ENCODE measurements at regions not wholly inside any gene's neighbourhood (a gene's known extent, or its start where the extent isn't known, plus 50 kb on each side); places are given as distances from the start of the nearest gene placed in this dataset.

- TF ChIP-seq CREB1 (CRISPR knock-in tag; IDR thresholded peaks at IDR 0.05; ENCODE audit: low read depth) (no peak), ZNF114 (CRISPR knock-in tag; IDR thresholded peaks at IDR 0.05) (no peak), POLR2AphosphoS5 (IDR thresholded peaks at IDR 0.05; ENCODE audit: low read depth) (no peak), ZNF331 (CRISPR knock-in tag; IDR thresholded peaks at IDR 0.05; ENCODE audit: low read depth) (no peak), EZH2phosphoT487 (IDR thresholded peaks at IDR 0.05; ENCODE audit: unreplicated experiment) (no peak), STAT1 (IDR thresholded peaks at IDR 0.05; ENCODE audit: unreplicated experiment) (no peak), NANOG (IDR thresholded peaks at IDR 0.05; ENCODE audit: borderline replicate concordance) (no peak), EZH2 (IDR thresholded peaks at IDR 0.05; ENCODE audit: low read depth, unreplicated experiment) (no peak), JUNB (IDR thresholded peaks at IDR 0.05; ENCODE audit: unreplicated experiment) (no peak), ETS1 (IDR thresholded peaks at IDR 0.05) (no peak)
- TF ChIP-seq, protein P1, sequence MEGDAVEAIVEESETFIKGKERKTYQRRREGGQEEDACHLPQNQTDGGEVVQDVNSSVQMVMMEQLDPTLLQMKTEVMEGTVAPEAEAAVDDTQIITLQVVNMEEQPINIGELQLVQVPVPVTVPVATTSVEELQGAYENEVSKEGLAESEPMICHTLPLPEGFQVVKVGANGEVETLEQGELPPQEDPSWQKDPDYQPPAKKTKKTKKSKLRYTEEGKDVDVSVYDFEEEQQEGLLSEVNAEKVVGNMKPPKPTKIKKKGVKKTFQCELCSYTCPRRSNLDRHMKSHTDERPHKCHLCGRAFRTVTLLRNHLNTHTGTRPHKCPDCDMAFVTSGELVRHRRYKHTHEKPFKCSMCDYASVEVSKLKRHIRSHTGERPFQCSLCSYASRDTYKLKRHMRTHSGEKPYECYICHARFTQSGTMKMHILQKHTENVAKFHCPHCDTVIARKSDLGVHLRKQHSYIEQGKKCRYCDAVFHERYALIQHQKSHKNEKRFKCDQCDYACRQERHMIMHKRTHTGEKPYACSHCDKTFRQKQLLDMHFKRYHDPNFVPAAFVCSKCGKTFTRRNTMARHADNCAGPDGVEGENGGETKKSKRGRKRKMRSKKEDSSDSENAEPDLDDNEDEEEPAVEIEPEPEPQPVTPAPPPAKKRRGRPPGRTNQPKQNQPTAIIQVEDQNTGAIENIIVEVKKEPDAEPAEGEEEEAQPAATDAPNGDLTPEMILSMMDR (conservative IDR thresholded peaks at IDR 0.05; ENCODE audit: low read depth in 2 of 2): no peak
- TF ChIP-seq, protein P2, sequence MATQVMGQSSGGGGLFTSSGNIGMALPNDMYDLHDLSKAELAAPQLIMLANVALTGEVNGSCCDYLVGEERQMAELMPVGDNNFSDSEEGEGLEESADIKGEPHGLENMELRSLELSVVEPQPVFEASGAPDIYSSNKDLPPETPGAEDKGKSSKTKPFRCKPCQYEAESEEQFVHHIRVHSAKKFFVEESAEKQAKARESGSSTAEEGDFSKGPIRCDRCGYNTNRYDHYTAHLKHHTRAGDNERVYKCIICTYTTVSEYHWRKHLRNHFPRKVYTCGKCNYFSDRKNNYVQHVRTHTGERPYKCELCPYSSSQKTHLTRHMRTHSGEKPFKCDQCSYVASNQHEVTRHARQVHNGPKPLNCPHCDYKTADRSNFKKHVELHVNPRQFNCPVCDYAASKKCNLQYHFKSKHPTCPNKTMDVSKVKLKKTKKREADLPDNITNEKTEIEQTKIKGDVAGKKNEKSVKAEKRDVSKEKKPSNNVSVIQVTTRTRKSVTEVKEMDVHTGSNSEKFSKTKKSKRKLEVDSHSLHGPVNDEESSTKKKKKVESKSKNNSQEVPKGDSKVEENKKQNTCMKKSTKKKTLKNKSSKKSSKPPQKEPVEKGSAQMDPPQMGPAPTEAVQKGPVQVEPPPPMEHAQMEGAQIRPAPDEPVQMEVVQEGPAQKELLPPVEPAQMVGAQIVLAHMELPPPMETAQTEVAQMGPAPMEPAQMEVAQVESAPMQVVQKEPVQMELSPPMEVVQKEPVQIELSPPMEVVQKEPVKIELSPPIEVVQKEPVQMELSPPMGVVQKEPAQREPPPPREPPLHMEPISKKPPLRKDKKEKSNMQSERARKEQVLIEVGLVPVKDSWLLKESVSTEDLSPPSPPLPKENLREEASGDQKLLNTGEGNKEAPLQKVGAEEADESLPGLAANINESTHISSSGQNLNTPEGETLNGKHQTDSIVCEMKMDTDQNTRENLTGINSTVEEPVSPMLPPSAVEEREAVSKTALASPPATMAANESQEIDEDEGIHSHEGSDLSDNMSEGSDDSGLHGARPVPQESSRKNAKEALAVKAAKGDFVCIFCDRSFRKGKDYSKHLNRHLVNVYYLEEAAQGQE (IDR thresholded peaks at IDR 0.05; ENCODE audit: unreplicated experiment): no peak
- TF ChIP-seq, protein P3, sequence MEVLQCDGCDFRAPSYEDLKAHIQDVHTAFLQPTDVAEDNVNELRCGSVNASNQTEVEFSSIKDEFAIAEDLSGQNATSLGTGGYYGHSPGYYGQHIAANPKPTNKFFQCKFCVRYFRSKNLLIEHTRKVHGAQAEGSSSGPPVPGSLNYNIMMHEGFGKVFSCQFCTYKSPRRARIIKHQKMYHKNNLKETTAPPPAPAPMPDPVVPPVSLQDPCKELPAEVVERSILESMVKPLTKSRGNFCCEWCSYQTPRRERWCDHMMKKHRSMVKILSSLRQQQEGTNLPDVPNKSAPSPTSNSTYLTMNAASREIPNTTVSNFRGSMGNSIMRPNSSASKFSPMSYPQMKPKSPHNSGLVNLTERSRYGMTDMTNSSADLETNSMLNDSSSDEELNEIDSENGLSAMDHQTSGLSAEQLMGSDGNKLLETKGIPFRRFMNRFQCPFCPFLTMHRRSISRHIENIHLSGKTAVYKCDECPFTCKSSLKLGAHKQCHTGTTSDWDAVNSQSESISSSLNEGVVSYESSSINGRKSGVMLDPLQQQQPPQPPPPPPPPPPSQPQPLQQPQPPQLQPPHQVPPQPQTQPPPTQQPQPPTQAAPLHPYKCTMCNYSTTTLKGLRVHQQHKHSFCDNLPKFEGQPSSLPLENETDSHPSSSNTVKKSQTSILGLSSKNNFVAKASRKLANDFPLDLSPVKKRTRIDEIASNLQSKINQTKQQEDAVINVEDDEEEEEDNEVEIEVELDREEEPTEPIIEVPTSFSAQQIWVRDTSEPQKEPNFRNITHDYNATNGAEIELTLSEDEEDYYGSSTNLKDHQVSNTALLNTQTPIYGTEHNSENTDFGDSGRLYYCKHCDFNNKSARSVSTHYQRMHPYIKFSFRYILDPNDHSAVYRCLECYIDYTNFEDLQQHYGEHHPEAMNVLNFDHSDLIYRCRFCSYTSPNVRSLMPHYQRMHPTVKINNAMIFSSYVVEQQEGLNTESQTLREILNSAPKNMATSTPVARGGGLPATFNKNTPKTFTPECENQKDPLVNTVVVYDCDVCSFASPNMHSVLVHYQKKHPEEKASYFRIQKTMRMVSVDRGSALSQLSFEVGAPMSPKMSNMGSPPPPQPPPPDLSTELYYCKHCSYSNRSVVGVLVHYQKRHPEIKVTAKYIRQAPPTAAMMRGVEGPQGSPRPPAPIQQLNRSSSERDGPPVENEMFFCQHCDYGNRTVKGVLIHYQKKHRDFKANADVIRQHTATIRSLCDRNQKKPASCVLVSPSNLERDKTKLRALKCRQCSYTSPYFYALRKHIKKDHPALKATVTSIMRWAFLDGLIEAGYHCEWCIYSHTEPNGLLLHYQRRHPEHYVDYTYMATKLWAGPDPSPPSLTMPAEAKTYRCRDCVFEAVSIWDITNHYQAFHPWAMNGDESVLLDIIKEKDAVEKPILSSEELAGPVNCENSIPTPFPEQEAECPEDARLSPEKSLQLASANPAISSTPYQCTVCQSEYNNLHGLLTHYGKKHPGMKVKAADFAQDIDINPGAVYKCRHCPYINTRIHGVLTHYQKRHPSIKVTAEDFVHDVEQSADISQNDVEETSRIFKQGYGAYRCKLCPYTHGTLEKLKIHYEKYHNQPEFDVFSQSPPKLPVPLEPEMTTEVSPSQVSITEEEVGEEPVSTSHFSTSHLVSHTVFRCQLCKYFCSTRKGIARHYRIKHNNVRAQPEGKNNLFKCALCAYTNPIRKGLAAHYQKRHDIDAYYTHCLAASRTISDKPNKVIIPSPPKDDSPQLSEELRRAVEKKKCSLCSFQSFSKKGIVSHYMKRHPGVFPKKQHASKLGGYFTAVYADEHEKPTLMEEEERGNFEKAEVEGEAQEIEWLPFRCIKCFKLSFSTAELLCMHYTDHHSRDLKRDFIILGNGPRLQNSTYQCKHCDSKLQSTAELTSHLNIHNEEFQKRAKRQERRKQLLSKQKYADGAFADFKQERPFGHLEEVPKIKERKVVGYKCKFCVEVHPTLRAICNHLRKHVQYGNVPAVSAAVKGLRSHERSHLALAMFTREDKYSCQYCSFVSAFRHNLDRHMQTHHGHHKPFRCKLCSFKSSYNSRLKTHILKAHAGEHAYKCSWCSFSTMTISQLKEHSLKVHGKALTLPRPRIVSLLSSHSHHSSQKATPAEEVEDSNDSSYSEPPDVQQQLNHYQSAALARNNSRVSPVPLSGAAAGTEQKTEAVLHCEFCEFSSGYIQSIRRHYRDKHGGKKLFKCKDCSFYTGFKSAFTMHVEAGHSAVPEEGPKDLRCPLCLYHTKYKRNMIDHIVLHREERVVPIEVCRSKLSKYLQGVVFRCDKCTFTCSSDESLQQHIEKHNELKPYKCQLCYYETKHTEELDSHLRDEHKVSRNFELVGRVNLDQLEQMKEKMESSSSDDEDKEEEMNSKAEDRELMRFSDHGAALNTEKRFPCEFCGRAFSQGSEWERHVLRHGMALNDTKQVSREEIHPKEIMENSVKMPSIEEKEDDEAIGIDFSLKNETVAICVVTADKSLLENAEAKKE (CRISPR knock-in tag; IDR thresholded peaks at IDR 0.05): no peak
- Mint-ChIP-seq H3K4me1 (no peaks in the 10 kb centered on the region), H3K4me3 (no peak overlapping the region), H3K9me3 (0 out of 3 replicates have a peak, but pooled peaks cover under 1% of the 10 kb centered on the region), H3K27ac (no peak overlapping the region), H3K36me3 (ENCODE audit: low read depth) (no peaks in the 10 kb centered on the region), H3K27me3 (ENCODE audit: insufficient read depth, low read depth, poor library complexity) (peaks cover 4% of the 10 kb centered on the region)
- ATAC-seq (no peak), DNase-seq (ENCODE audit: low spot score) (no peak)
- Histone ChIP-seq H3K27ac (ENCODE audit: low read depth) (no peak overlapping the region), H2AFZ (no peak overlapping the region), H3K4me3 (no peak overlapping the region), H3K4me1 (ENCODE audit: insufficient read depth) (no peaks in the 10 kb centered on the region), H3K9me2 (ENCODE audit: insufficient read depth) (no peaks in the 10 kb centered on the region), H3K36me3 (ENCODE audit: insufficient read depth) (no peaks in the 10 kb centered on the region), H3F3A (replicated peaks; ENCODE audit: low read depth) (no peaks in the 10 kb centered on the region), H3K27me3 (ENCODE audit: insufficient read depth) (no peaks in the 10 kb centered on the region), H4K20me1 (replicated peaks; ENCODE audit: insufficient read depth) (no peaks in the 10 kb centered on the region), H3K79me2 (replicated peaks; ENCODE audit: insufficient read depth) (no peaks in the 10 kb centered on the region), H3K4me2 (no peak overlapping the region)
Observed at GRCh38 chr13:112141643-112142400, 74.9 kb downstream of the SOX1 start.

Data from GM23338 (cell line).